Stomach (tissue), 8 donors: ENCODE measurements at regions not wholly inside any gene's neighbourhood (a gene's known extent, or its start where the extent isn't known, plus 50 kb on each side); places are given as distances from the start of the nearest gene placed in this dataset.

ENCODE experiments used
- DNase-seq, 2 donors: peaks; one replicate each; pipeline versions ENCODE4 v3.0.0 to v3.0.0-alpha.2; 2013 to 2019
- H3K27ac ChIP-seq, 5 donors: fragments of 200-600 bp in 4 of 5; sonication (generic) in 4 of 5; one replicate each; pipeline ENCODE4 v1.5.1; 2013 to 2019; ENCODE audit warnings: mild to moderate bottlenecking in 1 of 5, moderate library complexity in 1 of 5
- H3K27me3 ChIP-seq, 3 donors: fragments of 200-600 bp; sonication (generic); one replicate each; pipeline ENCODE4 v1.5.1; 2017 to 2019; ENCODE audit warnings: mixed run types in 1 of 3
- H3K36me3 ChIP-seq, 4 donors: fragments of 200-600 bp; sonication (generic); 1 replicate in 3 of 4; 2 replicates in 1 of 4; pipeline ENCODE4 v1.5.1; 2016 to 2019
- H3K4me1 ChIP-seq, 4 donors: fragments of 200-600 bp; sonication (generic); one replicate each; pipeline ENCODE4 v1.5.1; 2016 to 2019
- H3K4me3 ChIP-seq, 4 donors: fragments of 200-600 bp; sonication (generic) in 3 of 4; one replicate each; pipeline ENCODE4 v1.5.1; 2016 to 2019; ENCODE audit warnings: mild to moderate bottlenecking in 1 of 4
- H3K9me3 ChIP-seq, 4 donors: fragments of 200-600 bp; sonication (generic); one replicate each; pipeline ENCODE4 v1.5.1; 2016 to 2019
- EP300 ChIP-seq: sonication (generic); formaldehyde crosslinking; IDR thresholded peaks from one replicate; pipeline ENCODE4 v1.6.1; 2017; ENCODE audit warnings: antibody characterized with exemption
- POLR2A ChIP-seq, 4 donors: fragments of 450-650 bp; IDR thresholded peaks; one replicate each; pipeline ENCODE4 v1.6.1; 2016; ENCODE audit warnings: antibody characterized with exemption in 4 of 4, control low read depth in 2 of 4, mild to moderate bottlenecking in 1 of 4, moderate library complexity in 1 of 4
- POLR2AphosphoS5 ChIP-seq, 3 donors: sonication (generic); formaldehyde crosslinking; IDR thresholded peaks; one replicate each; pipeline ENCODE4 v1.6.1; 2016; ENCODE audit warnings: antibody characterized with exemption in 3 of 3
- WGBS, 5 donors: extraction: QIAGEN DNeasy Blood & Tissue Kit in 3 of 5; methylation state at CpG; one replicate each; pipeline versions ENCODE4 v1.1.5 to v1.1.7; 2013 to 2018; 5-methylcytosine and 5-hydroxymethylcytosine counted together
- intact Hi-C: fragments of 100-400 bp; cut with DNase I; formaldehyde crosslinking; loops from one replicate; pipeline ENCODE4 v1.15.1; 2023; ENCODE audit warnings: low total_unique reads
- TF ChIP-seq, protein P1 (sequence below), 7 experiments: fragments of 450-650 bp in 4 of 7; fragments of 200-600 bp in 3 of 7; sonication (generic) in 3 of 7; IDR thresholded peaks; one replicate each; pipeline ENCODE4 v1.5.1; 2016 to 2019; ENCODE audit warnings: antibody characterized with exemption in 7 of 7, control low read depth in 2 of 7, mild to moderate bottlenecking in 1 of 7
- donor health status: healthy with polysubstance abuse.
- donor health status: Bipolar disorder and iron deficiency.
- donor health status: healthy.

DNA sequence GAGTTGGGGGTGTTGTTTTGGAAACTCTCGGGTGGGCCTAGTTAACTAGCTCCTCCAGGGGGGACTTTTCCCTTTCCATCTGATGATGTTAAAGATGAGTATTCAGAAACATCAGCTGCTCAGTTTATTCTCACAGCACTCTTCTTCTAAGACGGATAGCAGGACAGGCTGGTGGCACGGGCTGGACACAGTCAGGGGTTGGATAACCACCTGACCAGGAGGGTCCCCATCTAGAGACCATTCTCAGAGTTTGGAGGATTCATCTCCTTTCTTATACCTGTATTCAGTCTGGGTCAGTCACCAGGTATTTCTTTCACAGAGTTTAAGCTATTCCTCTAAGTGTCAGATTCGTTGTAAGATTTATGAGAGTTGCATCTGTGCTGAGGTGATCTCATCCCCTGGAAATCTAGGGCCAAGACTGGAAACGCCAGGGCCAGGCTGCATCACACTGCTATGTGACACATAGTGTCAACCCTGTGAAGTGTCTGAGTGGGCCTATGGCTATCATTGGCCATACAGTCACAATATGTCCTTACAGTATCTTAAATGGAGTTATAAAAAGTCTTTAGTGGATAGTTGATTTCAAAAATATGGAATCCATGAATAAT is 111.7 kb downstream of the FAM50B start:
- H3K9me3 ChIP-seq = no peaks in the 10 kb centered on the region
- H3K27me3 ChIP-seq = no peaks in the 10 kb centered on the region
- H3K27ac ChIP-seq = no peak overlapping the region
- no peaks in the 10 kb centered on the region for H3K4me1 ChIP-seq
- no peak for DNase-seq
- WGBS, 5 donors = 77 to 88% (median 86%) methylated on average over 5 of the region's 5 CpGs
- H3K4me3 ChIP-seq = no peak overlapping the region
- intact Hi-C loops = no loop called here
- no peaks in the 10 kb centered on the region for H3K36me3 ChIP-seq
- no peak for TF ChIP-seq POLR2AphosphoS5 (IDR thresholded peaks at IDR 0.05)
- no peak for TF ChIP-seq POLR2A (IDR thresholded peaks at IDR 0.05)
- TF ChIP-seq, protein P1, sequence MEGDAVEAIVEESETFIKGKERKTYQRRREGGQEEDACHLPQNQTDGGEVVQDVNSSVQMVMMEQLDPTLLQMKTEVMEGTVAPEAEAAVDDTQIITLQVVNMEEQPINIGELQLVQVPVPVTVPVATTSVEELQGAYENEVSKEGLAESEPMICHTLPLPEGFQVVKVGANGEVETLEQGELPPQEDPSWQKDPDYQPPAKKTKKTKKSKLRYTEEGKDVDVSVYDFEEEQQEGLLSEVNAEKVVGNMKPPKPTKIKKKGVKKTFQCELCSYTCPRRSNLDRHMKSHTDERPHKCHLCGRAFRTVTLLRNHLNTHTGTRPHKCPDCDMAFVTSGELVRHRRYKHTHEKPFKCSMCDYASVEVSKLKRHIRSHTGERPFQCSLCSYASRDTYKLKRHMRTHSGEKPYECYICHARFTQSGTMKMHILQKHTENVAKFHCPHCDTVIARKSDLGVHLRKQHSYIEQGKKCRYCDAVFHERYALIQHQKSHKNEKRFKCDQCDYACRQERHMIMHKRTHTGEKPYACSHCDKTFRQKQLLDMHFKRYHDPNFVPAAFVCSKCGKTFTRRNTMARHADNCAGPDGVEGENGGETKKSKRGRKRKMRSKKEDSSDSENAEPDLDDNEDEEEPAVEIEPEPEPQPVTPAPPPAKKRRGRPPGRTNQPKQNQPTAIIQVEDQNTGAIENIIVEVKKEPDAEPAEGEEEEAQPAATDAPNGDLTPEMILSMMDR (IDR thresholded peaks at IDR 0.05) = no peak
- no peak for TF ChIP-seq EP300

DNA sequence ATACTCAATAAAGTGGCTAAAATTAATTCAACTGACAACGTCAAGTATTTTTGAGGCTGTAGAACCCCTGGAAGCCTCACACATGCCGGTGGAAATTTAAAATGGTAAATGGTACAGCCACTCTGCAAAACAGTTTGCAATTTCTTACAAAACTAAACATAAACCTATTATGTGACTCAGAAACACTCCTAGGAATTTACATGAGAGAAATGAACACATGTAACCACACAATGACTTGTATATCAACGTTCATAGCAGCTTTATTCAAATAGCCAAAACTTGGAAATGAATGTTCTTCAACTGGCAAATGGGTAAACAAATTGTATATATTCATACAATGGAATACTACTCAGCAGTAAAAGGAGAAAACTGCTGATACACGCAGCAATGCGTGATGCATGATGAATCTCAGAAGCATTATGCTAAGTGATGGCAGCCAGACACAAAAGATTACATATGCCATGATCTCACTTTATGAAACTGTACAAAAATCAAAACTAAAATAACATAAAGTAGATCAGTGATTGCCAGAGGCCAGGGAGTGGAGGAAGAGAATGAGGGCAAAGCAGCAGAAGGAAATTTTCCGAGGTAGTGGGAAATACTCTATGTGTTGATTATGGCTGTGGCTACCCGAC is 112.5 kb downstream of the FAM50B start:
- H3K36me3 ChIP-seq = no peaks in the 10 kb centered on the region

DNA sequence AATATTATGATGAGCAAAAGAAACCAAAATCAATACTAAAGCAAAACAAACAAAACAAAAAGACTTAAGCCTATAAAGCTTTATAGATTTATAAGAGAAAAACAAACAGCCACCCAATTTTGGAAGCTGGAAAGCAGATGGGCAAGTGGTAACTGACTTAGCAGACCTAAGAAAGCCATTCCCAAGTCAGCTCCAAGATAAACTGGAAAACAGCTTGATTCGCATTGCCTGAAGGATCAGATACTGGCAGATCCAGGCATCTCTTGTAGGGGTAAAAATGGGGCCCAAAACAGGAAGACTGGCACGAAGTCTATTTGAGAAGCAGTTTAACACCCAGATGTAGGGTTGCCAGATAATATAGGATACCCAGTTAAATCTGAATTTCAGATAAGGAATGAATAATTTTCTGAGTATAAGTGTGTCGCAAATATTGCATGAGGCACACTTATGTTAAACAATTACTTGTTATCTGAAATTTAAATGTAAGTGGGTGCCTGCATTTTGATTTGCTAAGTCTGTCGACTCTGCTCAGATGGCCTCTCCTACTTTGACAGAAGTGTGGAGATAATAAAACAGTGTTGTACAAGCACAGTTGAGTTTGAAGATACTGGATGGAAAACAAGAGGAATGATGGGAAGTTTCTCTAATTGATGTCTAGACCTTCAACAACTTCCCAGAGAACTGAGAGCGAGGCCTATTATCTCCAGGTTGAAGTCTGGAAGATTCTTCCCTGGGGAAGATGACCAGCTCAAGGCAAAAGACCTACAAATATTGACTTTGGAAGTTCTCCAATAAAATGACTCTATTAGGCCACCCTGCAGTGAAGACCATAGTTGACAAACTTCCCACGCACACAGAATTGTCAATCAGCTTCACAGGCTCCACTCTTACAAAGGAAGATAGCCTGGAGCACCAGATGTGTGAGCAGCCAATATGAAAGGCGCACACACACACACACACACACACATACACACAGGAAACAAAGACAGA is 113.4 kb downstream of the FAM50B start:
- Histone ChIP-seq H3K27ac (no peak overlapping the region), H3K9me3 (no peaks in the 10 kb centered on the region), H3K4me3 (no peak overlapping the region), H3K27me3 (no peaks in the 10 kb centered on the region), H3K36me3 (no peaks in the 10 kb centered on the region), H3K4me1 (no peaks in the 10 kb centered on the region)
- no peak for DNase-seq
- WGBS, 5 donors = 85 to 94% (median 87%) methylated on average over 7 of the region's 7 CpGs
- intact Hi-C loops = no loop called here
- TF ChIP-seq POLR2A (IDR thresholded peaks at IDR 0.05) = no peak
- no peak for TF ChIP-seq POLR2AphosphoS5 (IDR thresholded peaks at IDR 0.05)
- no peak for TF ChIP-seq EP300
- TF ChIP-seq, protein P1 (IDR thresholded peaks at IDR 0.05) = no peak

More for the DNA sequence above, 112.5 kb downstream of the FAM50B start:
- H3K4me3 ChIP-seq = no peak overlapping the region
- no peaks in the 10 kb centered on the region for H3K4me1 ChIP-seq
- H3K27ac ChIP-seq = no peak overlapping the region
- intact Hi-C loops = no loop called here
- TF ChIP-seq POLR2AphosphoS5 (IDR thresholded peaks at IDR 0.05) = no peak
- 83 to 87% (median 84%) methylated on average over 7 of the region's 7 CpGs for WGBS, 5 donors
- no peak for DNase-seq
- H3K27me3 ChIP-seq = no peaks in the 10 kb centered on the region
- no peaks in the 10 kb centered on the region for H3K9me3 ChIP-seq

GRCh38 chr6:3963426-3963825 is 114.3 kb downstream of the FAM50B start:
- WGBS, 5 donors = 80 to 87% (median 86%) methylated on average over 4 of the region's 4 CpGs
- Histone ChIP-seq H3K27me3 (no peaks in the 10 kb centered on the region), H3K9me3 (no peaks in the 10 kb centered on the region), H3K27ac (no peak overlapping the region), H3K36me3 (no peaks in the 10 kb centered on the region), H3K4me1 (no peaks in the 10 kb centered on the region), H3K4me3 (no peak overlapping the region)
- no peak for TF ChIP-seq POLR2A (IDR thresholded peaks at IDR 0.05)
- no peak for TF ChIP-seq EP300
- TF ChIP-seq, protein P1 (IDR thresholded peaks at IDR 0.05) = no peak
- no peak for TF ChIP-seq POLR2AphosphoS5 (IDR thresholded peaks at IDR 0.05)
- intact Hi-C loops = no loop called here
- no peak for DNase-seq
